ENCODE measurements at regions not wholly inside any gene's neighbourhood (a gene's known extent, or its start where the extent isn't known, plus 50 kb on each side); places are given as distances from the start of the nearest gene placed in this dataset.

DNA sequence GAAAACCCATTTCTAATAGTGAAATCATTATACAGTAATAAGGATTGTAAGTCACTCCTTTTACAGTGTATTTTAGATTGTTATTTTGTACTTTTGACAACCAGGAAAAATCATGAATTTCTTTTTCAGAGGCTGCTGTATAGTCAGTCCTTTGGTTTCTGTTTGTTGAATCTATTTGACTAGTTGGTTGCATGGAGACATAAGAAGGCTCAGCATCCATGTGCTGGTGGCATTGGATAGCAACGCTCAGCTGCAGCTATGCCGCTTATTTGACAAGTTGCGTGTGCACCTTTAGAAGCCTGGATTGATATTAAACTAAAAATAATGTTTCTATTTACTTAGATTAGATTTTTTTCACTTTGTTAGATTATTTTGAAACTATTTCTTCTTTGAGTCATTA, 254.1 kb upstream of the SYT4 start:
- H3K4me1 Mint-ChIP-seq = no peaks in the 10 kb centered on the region
- Histone ChIP-seq H3K9ac (ENCODE audit: low read length) (no peak overlapping the region), H3K4me1 (ENCODE audit: control insufficient read depth in 2 of 2, insufficient read depth in 2 of 2, low read length in 2 of 2) (no peaks in the 10 kb centered on the region), H3K36me3 (replicated peaks in 1 of 2; ENCODE audit: control extremely low read depth in 1 of 2, control insufficient read depth in 1 of 2, extremely low read depth in 1 of 2, insufficient read depth in 2 of 2, low read length in 1 of 2) (no peaks in the 10 kb centered on the region), H2AFZ (ENCODE audit: insufficient read depth, low read depth, low read length, poor library complexity, severe bottlenecking) (no peak overlapping the region), H3K79me2 (ENCODE audit: control insufficient read depth, insufficient read depth, low read length) (no peaks in the 10 kb centered on the region), H3K4me3 (ENCODE audit: control extremely low read depth in 1 of 5, extremely low read depth in 1 of 5, insufficient read depth in 1 of 5, low read depth in 2 of 5, low read length in 4 of 5) (no peak overlapping the region), H3K4me2 (replicated peaks; ENCODE audit: low read depth, low read length, poor library complexity, severe bottlenecking) (no peak overlapping the region), H4K20me1 (ENCODE audit: control insufficient read depth, insufficient read depth, low read length, poor library complexity, severe bottlenecking) (no peaks in the 10 kb centered on the region), H3K27me3 (replicated peaks in 1 of 4; ENCODE audit: control extremely low read depth in 1 of 4, control insufficient read depth in 3 of 4, insufficient read depth in 4 of 4, low read length in 3 of 4) (no peaks in the 10 kb centered on the region), H3K27ac (ENCODE audit: low read length in 2 of 2) (no peak overlapping the region), H3K9me3 (ENCODE audit: control extremely low read depth in 1 of 3, control insufficient read depth in 2 of 3, insufficient read depth in 1 of 3, low read length in 2 of 3) (no peaks in the 10 kb centered on the region)
- TF ChIP-seq CTCF (IDR thresholded peaks at IDR 0.05) = no peak
- TF ChIP-seq EZH2 (IDR thresholded peaks at IDR 0.05; ENCODE audit: borderline replicate concordance, insufficient read depth, low read depth, low read length, poor library complexity, severe bottlenecking) = no peak
- no peak overlapping the region for H3K4me3 Mint-ChIP-seq
- WGBS (ENCODE audit: insufficient coverage) = no CpG with 5 or more reads among the region's 3 CpGs
- no peak overlapping the region for H3K27ac Mint-ChIP-seq
- H3K27me3 Mint-ChIP-seq = no peaks in the 10 kb centered on the region
- intact Hi-C loops (cut with micrococcal nuclease) = no loop called here
- H3K9me3 Mint-ChIP-seq (ENCODE audit: insufficient read depth) = no peaks in the 10 kb centered on the region
- no peak for ATAC-seq (ENCODE audit: low read depth)
- DNase-seq = no peak
- CTCF ChIA-PET = no interaction called here
- POLR2A ChIA-PET = no interaction called here

DNA sequence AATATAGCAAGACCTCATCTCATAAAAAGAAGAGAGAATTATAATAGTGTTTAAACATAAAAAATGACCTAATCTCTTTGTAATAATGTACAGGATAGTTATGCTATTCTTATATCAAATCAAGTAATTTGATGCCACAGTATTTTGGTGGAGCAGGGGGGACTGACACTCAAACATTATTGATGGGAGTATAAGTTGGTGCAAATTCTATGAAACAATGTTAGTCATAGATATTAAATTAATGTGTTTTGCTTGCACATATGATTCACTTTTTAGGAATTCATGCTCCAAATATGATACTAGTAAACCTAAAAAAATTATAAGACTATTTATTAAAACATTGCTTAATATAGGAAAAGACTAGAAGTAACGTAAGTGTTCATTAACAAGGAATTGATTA, 256.1 kb upstream of the SYT4 start:
- Histone ChIP-seq H3K9me3 (ENCODE audit: control extremely low read depth in 1 of 3, control insufficient read depth in 2 of 3, insufficient read depth in 1 of 3, low read length in 2 of 3) (no peaks in the 10 kb centered on the region), H3K4me3 (ENCODE audit: control extremely low read depth in 1 of 5, extremely low read depth in 1 of 5, insufficient read depth in 1 of 5, low read depth in 2 of 5, low read length in 4 of 5) (no peak overlapping the region), H3K36me3 (replicated peaks in 1 of 2; ENCODE audit: control extremely low read depth in 1 of 2, control insufficient read depth in 1 of 2, extremely low read depth in 1 of 2, insufficient read depth in 2 of 2, low read length in 1 of 2) (no peaks in the 10 kb centered on the region), H3K27ac (ENCODE audit: low read length in 2 of 2) (no peak overlapping the region), H3K79me2 (ENCODE audit: control insufficient read depth, insufficient read depth, low read length) (no peaks in the 10 kb centered on the region), H3K9ac (ENCODE audit: low read length) (no peak overlapping the region), H3K4me1 (ENCODE audit: control insufficient read depth in 2 of 2, insufficient read depth in 2 of 2, low read length in 2 of 2) (no peaks in the 10 kb centered on the region), H2AFZ (ENCODE audit: insufficient read depth, low read depth, low read length, poor library complexity, severe bottlenecking) (no peak overlapping the region), H4K20me1 (ENCODE audit: control insufficient read depth, insufficient read depth, low read length, poor library complexity, severe bottlenecking) (no peaks in the 10 kb centered on the region), H3K4me2 (replicated peaks; ENCODE audit: low read depth, low read length, poor library complexity, severe bottlenecking) (no peak overlapping the region), H3K27me3 (replicated peaks in 1 of 4; ENCODE audit: control extremely low read depth in 1 of 4, control insufficient read depth in 3 of 4, insufficient read depth in 4 of 4, low read length in 3 of 4) (no peaks in the 10 kb centered on the region)
- intact Hi-C loops (cut with micrococcal nuclease) = no loop called here
- no peak for TF ChIP-seq EZH2 (IDR thresholded peaks at IDR 0.05; ENCODE audit: borderline replicate concordance, insufficient read depth, low read depth, low read length, poor library complexity, severe bottlenecking)
- Mint-ChIP-seq H3K4me3 (no peak overlapping the region), H3K27ac (no peak overlapping the region), H3K27me3 (no peaks in the 10 kb centered on the region), H3K4me1 (no peaks in the 10 kb centered on the region), H3K9me3 (ENCODE audit: insufficient read depth) (no peaks in the 10 kb centered on the region)
- no peak for DNase-seq
- WGBS (ENCODE audit: insufficient coverage) = no CpG with 5 or more reads among the region's 1 CpG
- CTCF ChIA-PET = no interaction called here
- POLR2A ChIA-PET = no interaction called here
- no peak for ATAC-seq (ENCODE audit: low read depth)

Measured in B cell (primary cell).